GM12878 (cell line): ENCODE measurements at regions not wholly inside any gene's neighbourhood (a gene's known extent, or its start where the extent isn't known, plus 50 kb on each side); places are given as distances from the start of the nearest gene placed in this dataset.

Experiments
- ATAC-seq: fragments of 200-7000 bp; cut with Tn5 transposase; 3 replicates; pipeline ENCODE4 v1.9.1; 2020; ENCODE audit warnings: mild to moderate bottlenecking, moderate library complexity
- BruUV-seq: library from RNA; stranded (reverse); fragments of 400-500 nt; replicated peaks from 2 replicates; lab custom pipeline; 2021; lab: Mats Ljungman, UMichigan
- CTCF ChIA-PET: fragments of 300-600 bp; sonication (Branson Sonifier 250); formaldehyde crosslinking; extraction: SDS; loops from one replicate; lab custom pipeline; 2021; ENCODE audit warnings: inconsistent platforms; lab: Yijun Ruan, JAX
- POLR2A ChIA-PET: fragments of 350-600 bp; formaldehyde crosslinking; extraction: SDS; loops from one replicate; lab custom pipeline; 2021; ENCODE audit warnings: inconsistent platforms; lab: Charles Lee
- RAD21 ChIA-PET: fragments of 300-600 bp; sonication (Branson Sonifier 250); formaldehyde crosslinking; loops from one replicate; lab custom pipeline; 2023; ENCODE audit warnings: antibody characterized with exemption; ENCODE audit not compliant: unreplicated experiment; lab: Charles Lee
- SMC1A ChIA-PET: fragments of 300-600 bp; sonication (Branson Sonifier 250); formaldehyde crosslinking; loops from one replicate; lab custom pipeline; 2023; ENCODE audit not compliant: unreplicated experiment, uncharacterized antibody; lab: Charles Lee
- DNase-seq: peaks from one replicate; pipeline ENCODE4 v3.0.0-alpha.2; 2011; ENCODE audit warnings: low read depth, low spot score
- FAIRE-seq: peaks from 3 replicates; lab custom pipeline; 2011; peaks lifted over from hg19 to GRCh38; lab: Jason Lieb, UNC
- H2AFZ ChIP-seq: 2 replicates; pipeline ENCODE4 v1.6.0; 2011; ENCODE audit warnings: low read depth, low read length, control low read depth; ENCODE audit not compliant: control insufficient read depth
- H3K27ac ChIP-seq: 2 replicates; pipeline ENCODE4 v1.5.1; 2011; ENCODE audit warnings: control low read depth; ENCODE audit not compliant: control insufficient read depth, insufficient read depth
- H3K27me3 ChIP-seq, 2 experiments: replicated peaks in 1 of 2; 2 replicates each; pipeline versions ENCODE4 v1.6.0 to v1.6.1; 2011; ENCODE audit warnings: low read length in 1 of 2; ENCODE audit not compliant: control insufficient read depth in 2 of 2, insufficient read depth in 2 of 2
- H3K36me3 ChIP-seq, 2 experiments: 2 replicates each; pipeline ENCODE4 v1.5.1; 2011; ENCODE audit warnings: low read length in 1 of 2; ENCODE audit not compliant: control insufficient read depth in 2 of 2, insufficient read depth in 2 of 2
- H3K4me1 ChIP-seq: 2 replicates; pipeline ENCODE4 v1.6.1; 2011; ENCODE audit warnings: mild to moderate bottlenecking, low read length, moderate library complexity, mixed read lengths; ENCODE audit not compliant: control insufficient read depth, insufficient read depth
- H3K4me2 ChIP-seq: 2 replicates; pipeline ENCODE4 v1.6.0; 2011; ENCODE audit warnings: control low read depth; ENCODE audit not compliant: control insufficient read depth, insufficient read depth
- H3K4me3 ChIP-seq: fragments of 200-600 bp; sonication (generic); 2 replicates; pipeline ENCODE4 v1.5.1; 2016
- H3K79me2 ChIP-seq: 2 replicates; pipeline ENCODE4 v1.6.0; 2011; ENCODE audit warnings: low read length; ENCODE audit not compliant: control insufficient read depth, insufficient read depth
- H3K9ac ChIP-seq: 2 replicates; pipeline ENCODE4 v1.8.0; 2011; ENCODE audit warnings: low read length, control low read depth, mixed read lengths; ENCODE audit not compliant: control insufficient read depth, insufficient read depth
- H3K9me3 ChIP-seq: replicated peaks from 3 replicates; pipeline ENCODE4 v1.5.1; 2011; ENCODE audit warnings: mild to moderate bottlenecking, low read length; ENCODE audit not compliant: control insufficient read depth, insufficient read depth
- H4K20me1 ChIP-seq: 2 replicates; pipeline ENCODE4 v1.6.0; 2011; ENCODE audit not compliant: control insufficient read depth, insufficient read depth
- ATF7 ChIP-seq: fragments of 450-650 bp; IDR thresholded peaks from 2 replicates; pipeline ENCODE4 v1.6.1; 2016; ENCODE audit warnings: low read depth, mild to moderate bottlenecking
- EZH2 ChIP-seq: IDR thresholded peaks from 2 replicates; pipeline ENCODE4 v1.6.1; 2012; ENCODE audit warnings: low read depth, mild to moderate bottlenecking, control low read depth, inconsistent platforms, low read length, borderline replicate concordance; ENCODE audit not compliant: control insufficient read depth
- HDGF ChIP-seq: fragments of 450-650 bp; IDR thresholded peaks from 2 replicates; pipeline ENCODE4 v1.6.1; 2016; ENCODE audit warnings: antibody characterized with exemption
- KAT2A ChIP-seq: conservative IDR thresholded peaks from 2 replicates; pipeline ENCODE4 v1.6.1; 2011; ENCODE audit warnings: low read depth, low read length; ENCODE audit not compliant: control insufficient read depth
- MEF2A ChIP-seq: IDR thresholded peaks from 2 replicates; pipeline ENCODE4 v1.6.1; 2011; ENCODE audit warnings: low read depth, mild to moderate bottlenecking, low read length, moderate library complexity; ENCODE audit not compliant: insufficient read depth
- MTA2 ChIP-seq: fragments of 450-650 bp; IDR thresholded peaks from 2 replicates; pipeline ENCODE4 v1.6.1; 2016; ENCODE audit warnings: low read depth, mild to moderate bottlenecking, moderate library complexity
- POLR2A ChIP-seq: IDR thresholded peaks from 2 replicates; pipeline ENCODE4 v1.6.1; 2011; ENCODE audit warnings: low read depth, mild to moderate bottlenecking, low read length
- POLR2AphosphoS5 ChIP-seq: IDR thresholded peaks from 2 replicates; pipeline ENCODE4 v1.6.1; 2011; ENCODE audit warnings: mild to moderate bottlenecking, low read length, inconsistent platforms
- POU2F2 ChIP-seq: IDR thresholded peaks from 3 replicates; pipeline ENCODE4 v1.6.1; 2011; ENCODE audit warnings: low read depth, mild to moderate bottlenecking, low read length, borderline replicate concordance
- RAD51 ChIP-seq: fragments of 450-650 bp; IDR thresholded peaks from 2 replicates; pipeline ENCODE4 v1.6.1; 2016; ENCODE audit warnings: moderate library complexity, mild to moderate bottlenecking, inconsistent platforms
- TCF7 ChIP-seq: IDR thresholded peaks from 2 replicates; pipeline ENCODE4 v1.6.1; 2014; ENCODE audit warnings: antibody characterized with exemption, borderline replicate concordance
- WGBS: methylation state at CpG from one replicate; pipeline ENCODE4 v1.1.6; 2016; ENCODE audit warnings: low lambda C conversion rate; ENCODE audit not compliant: insufficient replicate concordance, insufficient coverage; ENCODE audit errors: missing lambda C conversion rate; 5-methylcytosine and 5-hydroxymethylcytosine counted together
- in situ Hi-C: fragments of 300-500 bp; cut with MboI; formaldehyde crosslinking; loops from 9 replicates; pipeline ENCODE4 v1.14.3; 2018; ENCODE audit warnings: mixed read lengths
- intact Hi-C: fragments of 100-400 bp; cut with micrococcal nuclease; formaldehyde crosslinking; loops from one replicate; pipeline ENCODE4 v1.14.2; 2022; ENCODE audit not compliant: unreplicated experiment
- TF ChIP-seq, protein P1 (sequence below): fragments of 450-650 bp; IDR thresholded peaks from 2 replicates; pipeline ENCODE4 v1.6.1; 2016; ENCODE audit warnings: mild to moderate bottlenecking, moderate library complexity, borderline replicate concordance
- TF ChIP-seq, protein P2 (sequence below): IDR thresholded peaks from 2 replicates; pipeline ENCODE4 v1.6.1; 2012; ENCODE audit warnings: low read depth, low read length, improper control_type of control experiment
- TF ChIP-seq, protein P3 (sequence below): fragments of 450-650 bp; IDR thresholded peaks from 2 replicates; pipeline ENCODE4 v1.6.1; 2017; ENCODE audit warnings: mild to moderate bottlenecking

DNA sequence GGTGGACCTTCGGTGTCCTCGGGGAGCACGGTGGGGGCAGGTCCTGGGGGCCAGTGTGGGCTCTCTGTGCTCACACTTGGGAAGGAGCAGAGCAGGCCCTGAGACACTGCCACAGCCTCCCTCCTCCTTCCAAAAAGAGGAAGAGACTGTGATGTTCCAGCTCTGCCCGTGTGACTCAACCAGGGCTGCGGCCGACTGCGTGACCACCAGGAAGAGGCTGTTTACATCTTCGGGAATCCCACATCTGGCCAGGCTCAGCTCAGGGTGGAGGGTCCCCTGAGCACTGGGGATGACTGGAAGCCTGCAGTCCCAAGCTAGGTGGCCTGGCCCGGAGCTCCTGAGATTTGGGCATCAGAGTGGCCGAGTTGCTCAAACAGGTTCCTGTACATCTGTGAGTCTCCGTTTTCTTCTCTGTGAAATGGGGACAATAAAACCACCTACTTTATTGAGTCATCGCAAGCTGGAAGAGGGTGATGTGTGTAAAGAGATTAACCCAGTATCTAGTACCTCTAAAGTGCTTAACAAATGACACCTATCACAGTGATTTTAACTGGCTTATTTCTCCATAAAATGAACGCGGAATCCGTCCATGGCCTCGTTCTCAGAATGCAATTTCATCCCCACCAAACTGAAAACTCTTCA, 242.1 kb downstream of the DLL1 start (continued):
- TF ChIP-seq, protein P1, sequence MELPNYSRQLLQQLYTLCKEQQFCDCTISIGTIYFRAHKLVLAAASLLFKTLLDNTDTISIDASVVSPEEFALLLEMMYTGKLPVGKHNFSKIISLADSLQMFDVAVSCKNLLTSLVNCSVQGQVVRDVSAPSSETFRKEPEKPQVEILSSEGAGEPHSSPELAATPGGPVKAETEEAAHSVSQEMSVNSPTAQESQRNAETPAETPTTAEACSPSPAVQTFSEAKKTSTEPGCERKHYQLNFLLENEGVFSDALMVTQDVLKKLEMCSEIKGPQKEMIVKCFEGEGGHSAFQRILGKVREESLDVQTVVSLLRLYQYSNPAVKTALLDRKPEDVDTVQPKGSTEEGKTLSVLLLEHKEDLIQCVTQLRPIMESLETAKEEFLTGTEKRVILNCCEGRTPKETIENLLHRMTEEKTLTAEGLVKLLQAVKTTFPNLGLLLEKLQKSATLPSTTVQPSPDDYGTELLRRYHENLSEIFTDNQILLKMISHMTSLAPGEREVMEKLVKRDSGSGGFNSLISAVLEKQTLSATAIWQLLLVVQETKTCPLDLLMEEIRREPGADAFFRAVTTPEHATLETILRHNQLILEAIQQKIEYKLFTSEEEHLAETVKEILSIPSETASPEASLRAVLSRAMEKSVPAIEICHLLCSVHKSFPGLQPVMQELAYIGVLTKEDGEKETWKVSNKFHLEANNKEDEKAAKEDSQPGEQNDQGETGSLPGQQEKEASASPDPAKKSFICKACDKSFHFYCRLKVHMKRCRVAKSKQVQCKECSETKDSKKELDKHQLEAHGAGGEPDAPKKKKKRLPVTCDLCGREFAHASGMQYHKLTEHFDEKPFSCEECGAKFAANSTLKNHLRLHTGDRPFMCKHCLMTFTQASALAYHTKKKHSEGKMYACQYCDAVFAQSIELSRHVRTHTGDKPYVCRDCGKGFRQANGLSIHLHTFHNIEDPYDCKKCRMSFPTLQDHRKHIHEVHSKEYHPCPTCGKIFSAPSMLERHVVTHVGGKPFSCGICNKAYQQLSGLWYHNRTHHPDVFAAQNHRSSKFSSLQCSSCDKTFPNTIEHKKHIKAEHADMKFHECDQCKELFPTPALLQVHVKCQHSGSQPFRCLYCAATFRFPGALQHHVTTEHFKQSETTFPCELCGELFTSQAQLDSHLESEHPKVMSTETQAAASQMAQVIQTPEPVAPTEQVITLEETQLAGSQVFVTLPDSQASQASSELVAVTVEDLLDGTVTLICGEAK: no peak
- TF ChIP-seq, protein P2, sequence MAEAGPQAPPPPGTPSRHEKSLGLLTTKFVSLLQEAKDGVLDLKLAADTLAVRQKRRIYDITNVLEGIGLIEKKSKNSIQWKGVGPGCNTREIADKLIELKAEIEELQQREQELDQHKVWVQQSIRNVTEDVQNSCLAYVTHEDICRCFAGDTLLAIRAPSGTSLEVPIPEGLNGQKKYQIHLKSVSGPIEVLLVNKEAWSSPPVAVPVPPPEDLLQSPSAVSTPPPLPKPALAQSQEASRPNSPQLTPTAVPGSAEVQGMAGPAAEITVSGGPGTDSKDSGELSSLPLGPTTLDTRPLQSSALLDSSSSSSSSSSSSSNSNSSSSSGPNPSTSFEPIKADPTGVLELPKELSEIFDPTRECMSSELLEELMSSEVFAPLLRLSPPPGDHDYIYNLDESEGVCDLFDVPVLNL: no peak
- TF ChIP-seq POU2F2: no peak
- no peak for TF ChIP-seq KAT2A

DNA sequence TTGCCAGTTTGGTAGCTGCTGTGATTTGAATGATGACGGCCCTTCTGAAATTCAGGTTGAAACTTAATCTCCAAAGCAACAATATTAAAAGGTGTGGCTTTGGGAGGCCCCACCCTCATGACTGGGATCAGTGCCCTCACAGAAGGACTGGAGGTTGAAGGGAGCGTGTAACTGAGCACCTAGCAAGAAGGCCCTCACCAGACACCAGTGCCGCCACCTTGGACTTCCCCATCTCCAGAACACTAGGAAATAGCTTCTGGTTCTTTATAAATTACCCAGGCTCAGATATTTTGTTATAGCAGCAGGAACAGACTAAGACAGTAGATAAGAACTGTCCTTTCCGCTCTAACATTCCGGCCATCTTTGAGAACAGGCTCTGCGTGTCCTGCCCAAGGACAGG, 243.1 kb downstream of the DLL1 start:
- Histone ChIP-seq H3K36me3 (no peaks in the 10 kb centered on the region), H3K9me3 (no peaks in the 10 kb centered on the region; the same call in 2 of the 3 replicates), H3K27me3 (no peaks in the 10 kb centered on the region), H3K4me2 (no peak overlapping the region), H4K20me1 (no peaks in the 10 kb centered on the region), H3K79me2 (no peaks in the 10 kb centered on the region), H3K9ac (no peak overlapping the region), H3K27ac (no peak overlapping the region), H3K4me1 (no peaks in the 10 kb centered on the region), H3K4me3 (no peak overlapping the region), H2AFZ (no peak overlapping the region)
- ATAC-seq: no peak
- WGBS: 64% methylated on average over 6 of the region's 6 CpGs
- intact Hi-C loops (no loop called here), in situ Hi-C loops (no loop called here)
- RAD21 ChIA-PET: no interaction called here
- DNase-seq: no peak
- CTCF ChIA-PET: no interaction called here
- POLR2A ChIA-PET: no interaction called here
- SMC1A ChIA-PET: no interaction called here
- BruUV-seq: no TSS peak
- FAIRE-seq: no peak
- TF ChIP-seq, protein P3, sequence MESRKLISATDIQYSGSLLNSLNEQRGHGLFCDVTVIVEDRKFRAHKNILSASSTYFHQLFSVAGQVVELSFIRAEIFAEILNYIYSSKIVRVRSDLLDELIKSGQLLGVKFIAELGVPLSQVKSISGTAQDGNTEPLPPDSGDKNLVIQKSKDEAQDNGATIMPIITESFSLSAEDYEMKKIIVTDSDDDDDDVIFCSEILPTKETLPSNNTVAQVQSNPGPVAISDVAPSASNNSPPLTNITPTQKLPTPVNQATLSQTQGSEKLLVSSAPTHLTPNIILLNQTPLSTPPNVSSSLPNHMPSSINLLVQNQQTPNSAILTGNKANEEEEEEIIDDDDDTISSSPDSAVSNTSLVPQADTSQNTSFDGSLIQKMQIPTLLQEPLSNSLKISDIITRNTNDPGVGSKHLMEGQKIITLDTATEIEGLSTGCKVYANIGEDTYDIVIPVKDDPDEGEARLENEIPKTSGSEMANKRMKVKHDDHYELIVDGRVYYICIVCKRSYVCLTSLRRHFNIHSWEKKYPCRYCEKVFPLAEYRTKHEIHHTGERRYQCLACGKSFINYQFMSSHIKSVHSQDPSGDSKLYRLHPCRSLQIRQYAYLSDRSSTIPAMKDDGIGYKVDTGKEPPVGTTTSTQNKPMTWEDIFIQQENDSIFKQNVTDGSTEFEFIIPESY: no peak
- TF ChIP-seq POU2F2 (no peak), EZH2 (no peak), RAD51 (no peak), HDGF (no peak), POLR2AphosphoS5 (no peak), ATF7 (no peak), TCF7 (no peak), POLR2A (no peak), MTA2 (no peak), MEF2A (no peak)
